ENCODE measurements at regions not wholly inside any gene's neighbourhood (a gene's known extent, or its start where the extent isn't known, plus 50 kb on each side); places are given as distances from the start of the nearest gene placed in this dataset.
"Not testable (repeated sequence)": the region's sequence is repeated elsewhere in the genome, so short reads cannot be mapped to it uniquely, and the experiment has no call there.

- no peak for DNase-seq
- H3K4me3 Mint-ChIP-seq = no peak overlapping the region
Observed at GRCh38 chr6:125640441-125641150, 108.8 kb upstream of the HEY2 start.

DNA sequence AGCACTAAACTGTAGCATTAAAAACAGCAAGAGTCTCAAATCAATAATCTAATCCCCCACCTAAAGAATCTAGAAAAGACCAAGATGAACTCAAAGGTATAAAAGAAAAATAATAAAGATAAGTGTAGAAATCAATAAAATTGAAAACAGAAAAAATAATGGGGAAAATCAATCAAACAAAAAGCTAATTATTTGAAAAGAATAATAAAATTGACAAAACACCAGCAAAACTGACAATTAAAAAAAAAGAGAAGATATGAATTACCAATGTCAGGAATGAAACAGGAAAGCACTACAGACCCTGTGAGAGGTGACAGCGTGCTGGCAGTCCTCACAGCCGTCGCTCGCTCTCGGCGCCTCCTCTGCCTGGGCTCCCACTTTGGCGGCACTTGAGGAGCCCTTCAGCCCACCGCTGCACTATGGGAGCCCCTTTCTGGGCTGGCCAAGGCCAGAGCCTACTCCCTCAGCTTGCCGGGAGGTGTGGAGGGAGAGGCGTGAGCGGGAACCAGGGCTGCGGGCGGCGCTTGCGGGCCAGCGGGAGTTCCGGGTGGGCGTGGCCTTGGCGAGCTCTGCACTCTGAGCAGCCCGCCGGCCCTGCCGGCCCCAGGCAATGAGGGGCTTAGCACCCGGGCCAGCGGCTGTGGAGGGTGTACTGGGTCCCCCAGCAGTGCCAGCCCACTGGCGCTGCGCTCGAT is 105.3 kb upstream of the HEY2 start:
- not testable (repeated sequence) for H3K4me2 ChIP-seq (ENCODE audit: insufficient read depth, insufficient read length, low read length); H4K20me1 ChIP-seq (ENCODE audit: control insufficient read depth, insufficient read depth, insufficient read length); H3K27me3 Mint-ChIP-seq (ENCODE audit: low read depth); H3K27ac Mint-ChIP-seq; H3K27ac ChIP-seq (ENCODE audit: insufficient read length, low read depth, low read length); H3K23me2 ChIP-seq (ENCODE audit: insufficient read length, low read depth, low read length, poor library complexity, severe bottlenecking); H4K8ac ChIP-seq (replicated peaks; ENCODE audit: insufficient read length, low read depth, low read length); H3K4me3 Mint-ChIP-seq; H3K4me1 Mint-ChIP-seq; H2AK5ac ChIP-seq (ENCODE audit: insufficient read length, low read length); H2BK15ac ChIP-seq (ENCODE audit: low read depth, low read length); H3T11ph ChIP-seq (ENCODE audit: low read length); H3K14ac ChIP-seq (ENCODE audit: insufficient read depth, low read length); H3K18ac ChIP-seq (ENCODE audit: insufficient read length, low read depth, low read length); H3K27me3 ChIP-seq (ENCODE audit: insufficient read depth, low read length); H3K4ac ChIP-seq (ENCODE audit: low read depth, low read length); H4K5ac ChIP-seq (ENCODE audit: insufficient read length, low read depth, low read length); H3K9me3 ChIP-seq (ENCODE audit: control insufficient read depth, low read depth, low read length); DNase-seq; H3K9ac ChIP-seq (ENCODE audit: extremely low read depth, insufficient read length, low read length); H3K79me1 ChIP-seq (ENCODE audit: insufficient read depth, low read depth, low read length, poor library complexity, severe bottlenecking); H2AFZ ChIP-seq (ENCODE audit: low read length); H3K56ac ChIP-seq (ENCODE audit: insufficient read length, low read depth, low read length); H3K4me1 ChIP-seq (ENCODE audit: insufficient read depth, low read length); H3K9me3 Mint-ChIP-seq; H2BK5ac ChIP-seq (ENCODE audit: insufficient read length, low read length); H2BK120ac ChIP-seq (ENCODE audit: low read depth, low read length, poor library complexity, severe bottlenecking); H4K91ac ChIP-seq (ENCODE audit: insufficient read length, low read depth, low read length); H2BK20ac ChIP-seq (ENCODE audit: low read depth, low read length, poor library complexity, severe bottlenecking); H3K23ac ChIP-seq (ENCODE audit: insufficient read length, low read depth, low read length); H2BK12ac ChIP-seq (ENCODE audit: insufficient read length, low read depth, low read length); H3K36me3 Mint-ChIP-seq (ENCODE audit: insufficient read depth in 1 of 3, low read depth in 3 of 3); H3K79me2 ChIP-seq (ENCODE audit: insufficient read depth, low read length)
- WGBS (ENCODE audit: extremely low coverage, insufficient read length, low lambda C conversion rate) = no CpG with 5 or more reads among the region's 27 CpGs

More at GRCh38 chr6:125640441-125641150, 108.8 kb upstream of the HEY2 start:
- no peak overlapping the region for H4K8ac ChIP-seq (replicated peaks; ENCODE audit: insufficient read length, low read depth, low read length)
- H3K27ac ChIP-seq (ENCODE audit: insufficient read length, low read depth, low read length) = no peak overlapping the region
- no peak overlapping the region for H2BK15ac ChIP-seq (ENCODE audit: low read depth, low read length)
- no peak overlapping the region for H2BK120ac ChIP-seq (ENCODE audit: low read depth, low read length, poor library complexity, severe bottlenecking)
- no peak overlapping the region for H3K14ac ChIP-seq (ENCODE audit: insufficient read depth, low read length)
- no peaks in the 10 kb centered on the region for H3K79me2 ChIP-seq (ENCODE audit: insufficient read depth, low read length)
- H2BK12ac ChIP-seq (ENCODE audit: insufficient read length, low read depth, low read length) = no peak overlapping the region
- H4K20me1 ChIP-seq (ENCODE audit: control insufficient read depth, insufficient read depth, insufficient read length) = no peaks in the 10 kb centered on the region
- no peak overlapping the region for H2BK5ac ChIP-seq (ENCODE audit: insufficient read length, low read length)
- WGBS (ENCODE audit: extremely low coverage, insufficient read length, low lambda C conversion rate) = no CpG with 5 or more reads among the region's 5 CpGs
- no peaks in the 10 kb centered on the region; the same call in 1 of the 2 replicates for H3K27me3 Mint-ChIP-seq (ENCODE audit: low read depth)
- H3K79me1 ChIP-seq (ENCODE audit: insufficient read depth, low read depth, low read length, poor library complexity, severe bottlenecking) = no peaks in the 10 kb centered on the region
- H3K9ac ChIP-seq (ENCODE audit: extremely low read depth, insufficient read length, low read length) = no peak overlapping the region
- no peak overlapping the region for H3K4me2 ChIP-seq (ENCODE audit: insufficient read depth, insufficient read length, low read length)
- no peak overlapping the region for H2BK20ac ChIP-seq (ENCODE audit: low read depth, low read length, poor library complexity, severe bottlenecking)
- no peak overlapping the region for H4K5ac ChIP-seq (ENCODE audit: insufficient read length, low read depth, low read length)
- peaks cover 0 to 11% of the 10 kb centered on the region in 2 experiments; a peak in 2 of 4 replicates for H3K4me1 Mint-ChIP-seq
- no peak overlapping the region for H3K4ac ChIP-seq (ENCODE audit: low read depth, low read length)
- no peak overlapping the region for H3K18ac ChIP-seq (ENCODE audit: insufficient read length, low read depth, low read length)
- TF ChIP-seq, protein P1, sequence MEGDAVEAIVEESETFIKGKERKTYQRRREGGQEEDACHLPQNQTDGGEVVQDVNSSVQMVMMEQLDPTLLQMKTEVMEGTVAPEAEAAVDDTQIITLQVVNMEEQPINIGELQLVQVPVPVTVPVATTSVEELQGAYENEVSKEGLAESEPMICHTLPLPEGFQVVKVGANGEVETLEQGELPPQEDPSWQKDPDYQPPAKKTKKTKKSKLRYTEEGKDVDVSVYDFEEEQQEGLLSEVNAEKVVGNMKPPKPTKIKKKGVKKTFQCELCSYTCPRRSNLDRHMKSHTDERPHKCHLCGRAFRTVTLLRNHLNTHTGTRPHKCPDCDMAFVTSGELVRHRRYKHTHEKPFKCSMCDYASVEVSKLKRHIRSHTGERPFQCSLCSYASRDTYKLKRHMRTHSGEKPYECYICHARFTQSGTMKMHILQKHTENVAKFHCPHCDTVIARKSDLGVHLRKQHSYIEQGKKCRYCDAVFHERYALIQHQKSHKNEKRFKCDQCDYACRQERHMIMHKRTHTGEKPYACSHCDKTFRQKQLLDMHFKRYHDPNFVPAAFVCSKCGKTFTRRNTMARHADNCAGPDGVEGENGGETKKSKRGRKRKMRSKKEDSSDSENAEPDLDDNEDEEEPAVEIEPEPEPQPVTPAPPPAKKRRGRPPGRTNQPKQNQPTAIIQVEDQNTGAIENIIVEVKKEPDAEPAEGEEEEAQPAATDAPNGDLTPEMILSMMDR (conservative IDR thresholded peaks at IDR 0.05) = no peak
- H3K9me3 ChIP-seq (ENCODE audit: control insufficient read depth, low read depth, low read length) = no peaks in the 10 kb centered on the region
- peaks cover 3 to 7% (median 5%) of the 10 kb centered on the region in 3 experiments; a peak in 6 of 7 replicates for H3K36me3 Mint-ChIP-seq (ENCODE audit: insufficient read depth in 1 of 3, low read depth in 3 of 3)
- H2AK5ac ChIP-seq (ENCODE audit: insufficient read length, low read length) = no peak overlapping the region
- H3K27ac Mint-ChIP-seq = no peak overlapping the region; a peak in 1 of 7 replicates
- H2AFZ ChIP-seq (ENCODE audit: low read length) = no peak overlapping the region
- peaks cover 4 to 7% of the 10 kb centered on the region in 2 experiments; a peak in 3 of 5 replicates for H3K9me3 Mint-ChIP-seq
- H3K27me3 ChIP-seq (ENCODE audit: insufficient read depth, low read length) = no peaks in the 10 kb centered on the region
- H3K4me1 ChIP-seq (ENCODE audit: insufficient read depth, low read length) = no peaks in the 10 kb centered on the region
- H3K56ac ChIP-seq (ENCODE audit: insufficient read length, low read depth, low read length) = no peak overlapping the region
- H4K91ac ChIP-seq (ENCODE audit: insufficient read length, low read depth, low read length) = no peak overlapping the region
- no peak overlapping the region for H3T11ph ChIP-seq (ENCODE audit: low read length)
- no peak overlapping the region for H3K23ac ChIP-seq (ENCODE audit: insufficient read length, low read depth, low read length)
- no peaks in the 10 kb centered on the region for H3K23me2 ChIP-seq (ENCODE audit: insufficient read length, low read depth, low read length, poor library complexity, severe bottlenecking)
